ENCODE measurements at regions not wholly inside any gene's neighbourhood (a gene's known extent, or its start where the extent isn't known, plus 50 kb on each side); places are given as distances from the start of the nearest gene placed in this dataset.
"Not testable (repeated sequence)": the region's sequence is repeated elsewhere in the genome, so short reads cannot be mapped to it uniquely, and the experiment has no call there.

DNA sequence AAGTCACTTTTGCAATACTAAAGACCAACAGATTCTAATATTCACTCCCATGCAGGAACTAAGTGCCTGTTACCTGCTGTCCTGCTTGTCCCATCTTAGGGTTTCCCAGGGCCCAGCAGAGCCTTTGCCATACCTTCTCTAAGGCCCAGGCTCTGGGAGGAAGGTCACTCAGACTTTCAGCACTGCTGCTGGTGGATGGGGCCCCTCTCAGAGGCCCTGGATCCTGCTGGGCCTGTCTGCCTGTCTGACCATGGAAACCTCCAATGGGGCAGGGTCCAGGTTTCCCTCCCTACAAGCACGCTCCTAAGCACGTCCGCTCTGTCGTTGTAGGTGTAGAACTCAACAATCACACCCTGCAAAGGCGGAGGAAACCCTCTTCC, 75.1 kb downstream of the RRM2 start:
- TF ChIP-seq, protein P1, sequence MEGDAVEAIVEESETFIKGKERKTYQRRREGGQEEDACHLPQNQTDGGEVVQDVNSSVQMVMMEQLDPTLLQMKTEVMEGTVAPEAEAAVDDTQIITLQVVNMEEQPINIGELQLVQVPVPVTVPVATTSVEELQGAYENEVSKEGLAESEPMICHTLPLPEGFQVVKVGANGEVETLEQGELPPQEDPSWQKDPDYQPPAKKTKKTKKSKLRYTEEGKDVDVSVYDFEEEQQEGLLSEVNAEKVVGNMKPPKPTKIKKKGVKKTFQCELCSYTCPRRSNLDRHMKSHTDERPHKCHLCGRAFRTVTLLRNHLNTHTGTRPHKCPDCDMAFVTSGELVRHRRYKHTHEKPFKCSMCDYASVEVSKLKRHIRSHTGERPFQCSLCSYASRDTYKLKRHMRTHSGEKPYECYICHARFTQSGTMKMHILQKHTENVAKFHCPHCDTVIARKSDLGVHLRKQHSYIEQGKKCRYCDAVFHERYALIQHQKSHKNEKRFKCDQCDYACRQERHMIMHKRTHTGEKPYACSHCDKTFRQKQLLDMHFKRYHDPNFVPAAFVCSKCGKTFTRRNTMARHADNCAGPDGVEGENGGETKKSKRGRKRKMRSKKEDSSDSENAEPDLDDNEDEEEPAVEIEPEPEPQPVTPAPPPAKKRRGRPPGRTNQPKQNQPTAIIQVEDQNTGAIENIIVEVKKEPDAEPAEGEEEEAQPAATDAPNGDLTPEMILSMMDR (IDR thresholded peaks at IDR 0.05; ENCODE audit: control insufficient read depth, insufficient read depth, low read depth, low read length, missing control alignments): no peak

DNA sequence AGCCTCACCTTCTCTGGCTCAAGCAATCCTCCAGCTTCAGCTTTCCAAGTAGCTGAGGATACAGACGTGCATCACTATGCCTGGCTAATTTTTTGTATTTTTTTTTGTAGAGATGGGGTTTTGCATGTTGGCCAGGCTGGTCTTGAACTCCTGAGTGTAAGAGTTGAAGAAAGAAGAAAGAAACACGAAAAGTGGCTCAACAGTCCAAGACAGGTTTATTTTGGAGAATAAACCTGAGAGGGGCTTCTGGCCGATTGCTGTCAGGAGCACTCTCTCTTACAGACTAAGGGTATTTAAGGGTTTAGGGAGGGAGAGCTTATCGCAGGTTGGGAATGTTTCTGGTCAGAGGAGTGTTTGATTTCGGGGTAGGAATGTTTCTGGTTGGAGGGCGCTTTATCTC, 75.9 kb downstream of the RRM2 start:
- not testable (repeated sequence) for H3K4me3 ChIP-seq (ENCODE audit: control insufficient read depth, low read depth, low read length)

More for the DNA sequence above, 75.1 kb downstream of the RRM2 start:
- H3K4me3 ChIP-seq (ENCODE audit: control insufficient read depth, low read depth, low read length): no peak overlapping the region
- no peak for DNase-seq (ENCODE audit: low read depth)

DNA sequence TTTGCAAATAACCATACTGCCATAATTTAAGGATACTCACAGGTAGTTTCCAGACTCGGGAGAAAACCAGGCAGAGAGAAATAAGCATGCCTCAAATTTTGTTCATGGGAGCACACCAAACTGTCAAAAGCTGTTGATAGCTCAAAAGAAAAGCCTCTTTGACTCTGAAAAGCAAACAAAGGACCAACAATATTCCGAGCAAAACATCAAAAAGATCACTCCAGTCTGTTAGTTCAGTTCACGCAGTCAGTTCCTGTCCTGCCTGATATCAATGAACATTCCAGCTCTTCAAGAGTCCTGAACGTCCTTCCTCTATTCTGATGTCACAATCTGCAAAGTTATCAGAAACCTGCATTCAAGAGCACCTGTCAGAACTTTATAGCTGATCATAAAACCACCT, 78.7 kb downstream of the RRM2 start:
- no peak for DNase-seq (ENCODE audit: low read depth)
- H3K4me3 ChIP-seq (ENCODE audit: control insufficient read depth, low read depth, low read length): no peak overlapping the region
- TF ChIP-seq, protein P1 (IDR thresholded peaks at IDR 0.05; ENCODE audit: control insufficient read depth, insufficient read depth, low read depth, low read length, missing control alignments): no peak

More for the DNA sequence above, 75.9 kb downstream of the RRM2 start:
- not testable (repeated sequence) for DNase-seq (ENCODE audit: low read depth)

DNA sequence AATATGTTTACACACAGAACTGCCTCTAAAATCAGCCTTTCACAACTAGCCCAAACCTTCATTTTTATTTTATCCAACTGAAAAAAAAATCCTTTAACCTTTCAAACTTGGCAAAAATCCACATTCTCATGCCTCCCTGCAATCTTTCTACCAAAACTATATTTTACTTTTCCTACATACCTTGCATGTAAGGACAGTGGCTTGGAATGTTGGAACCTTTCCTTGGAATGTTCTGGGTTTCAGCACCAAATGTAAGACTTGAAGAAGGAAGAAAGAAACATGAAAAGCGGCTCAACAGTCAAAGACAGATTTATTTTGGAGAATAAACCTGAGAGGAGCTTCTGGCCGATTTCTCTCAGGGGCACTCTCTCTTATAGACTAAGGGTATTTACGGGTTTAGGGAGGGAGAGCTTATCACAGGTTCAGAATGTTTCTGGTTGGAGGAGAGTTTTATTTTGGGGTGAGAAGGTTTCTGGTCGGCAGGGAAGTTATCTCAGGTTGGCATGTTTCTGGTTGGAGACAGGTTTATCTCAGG, 79.7 kb downstream of the RRM2 start:
- DNase-seq (ENCODE audit: low read depth): no peak
- TF ChIP-seq, protein P1 (IDR thresholded peaks at IDR 0.05; ENCODE audit: control insufficient read depth, insufficient read depth, low read depth, low read length, missing control alignments): no peak

DNA sequence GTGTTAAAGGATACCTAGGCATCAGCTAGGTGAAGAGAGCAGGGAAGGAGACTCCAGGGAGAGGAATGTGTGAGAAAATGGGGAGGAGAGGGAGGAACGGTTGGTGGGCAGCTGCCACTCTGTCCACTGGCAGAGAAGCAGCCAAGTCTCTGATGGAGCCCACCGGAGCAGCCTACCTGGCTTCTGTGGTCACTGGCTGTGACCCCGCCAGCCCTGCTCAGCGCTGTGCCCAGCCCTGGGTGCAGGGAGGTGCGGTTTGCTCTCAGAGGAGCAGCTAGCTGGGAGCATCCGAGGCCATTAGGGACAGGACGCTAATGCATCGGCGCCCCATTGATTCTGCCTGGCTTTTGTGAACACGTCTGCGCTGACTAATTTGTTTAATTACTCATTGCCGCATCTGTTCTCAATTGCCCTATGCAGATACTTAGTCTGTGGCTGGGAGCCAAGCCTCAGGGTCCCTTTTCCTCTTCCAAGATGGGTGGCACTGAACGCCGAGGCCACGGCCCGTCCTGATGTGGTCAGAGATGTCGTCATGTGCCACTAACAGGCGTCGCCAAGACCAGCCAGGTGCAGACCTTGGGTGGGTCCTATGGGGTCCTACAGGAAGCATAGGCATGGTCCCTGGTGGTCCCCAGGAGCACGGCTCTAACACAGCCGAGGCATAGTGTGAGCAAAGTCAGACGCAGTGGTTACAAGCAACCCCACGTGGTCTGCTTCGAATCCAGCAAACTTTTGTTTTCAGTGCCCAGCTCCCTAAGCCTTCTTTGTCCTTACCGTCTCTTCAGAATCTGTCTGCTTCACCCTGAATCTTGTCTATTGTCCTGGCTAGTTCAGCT, 82.0 kb downstream of the RRM2 start:
- TF ChIP-seq, protein P1 (IDR thresholded peaks at IDR 0.05; ENCODE audit: control insufficient read depth, insufficient read depth, low read depth, low read length, missing control alignments): no peak
- DNase-seq (ENCODE audit: low read depth): no peak
- no peak overlapping the region for H3K4me3 ChIP-seq (ENCODE audit: control insufficient read depth, low read depth, low read length)

More for the DNA sequence above, 79.7 kb downstream of the RRM2 start:
- no peak overlapping the region for H3K4me3 ChIP-seq (ENCODE audit: control insufficient read depth, low read depth, low read length)

DNA sequence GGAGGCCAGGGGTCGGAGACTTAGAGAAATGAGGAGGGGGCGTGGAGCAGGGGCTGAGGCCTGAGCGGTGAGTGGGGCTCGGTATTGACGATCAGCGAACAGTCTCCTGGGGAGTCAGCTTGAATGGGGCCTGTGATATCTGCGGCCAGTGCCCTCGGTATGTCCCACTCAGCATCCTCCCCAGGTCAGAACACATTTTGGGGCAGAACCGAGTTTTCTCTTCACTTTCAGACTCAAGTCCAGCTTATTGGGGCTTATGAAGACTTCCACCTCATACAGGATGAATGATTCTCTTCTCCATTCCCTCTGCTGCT, 82.6 kb downstream of the RRM2 start:
- no peak for DNase-seq (ENCODE audit: low read depth)
- TF ChIP-seq, protein P1 (IDR thresholded peaks at IDR 0.05; ENCODE audit: control insufficient read depth, insufficient read depth, low read depth, low read length, missing control alignments): no peak
- no peak overlapping the region for H3K4me3 ChIP-seq (ENCODE audit: control insufficient read depth, low read depth, low read length)

DNA sequence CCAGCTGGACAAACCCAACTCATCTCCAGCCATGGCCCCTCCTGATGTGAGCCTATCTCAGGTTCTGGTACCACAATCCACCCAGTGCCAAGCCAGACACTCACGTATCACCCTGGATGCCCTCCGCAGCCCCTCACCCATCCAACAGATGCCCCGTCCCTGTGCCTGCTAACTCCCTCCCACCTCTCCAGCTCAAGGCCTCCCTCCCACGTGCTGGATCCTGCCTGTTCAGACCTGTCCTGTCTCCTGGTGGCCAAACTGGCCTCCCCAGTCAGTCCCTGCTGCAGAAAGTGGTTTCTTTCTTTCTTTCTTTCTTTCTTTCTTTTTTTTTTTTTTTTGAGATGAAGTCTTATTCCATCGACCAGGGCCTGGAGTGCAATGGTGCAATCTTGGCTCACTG, 86.2 kb downstream of the RRM2 start:
- DNase-seq (ENCODE audit: low read depth): no peak
- TF ChIP-seq, protein P1 (IDR thresholded peaks at IDR 0.05; ENCODE audit: control insufficient read depth, insufficient read depth, low read depth, low read length, missing control alignments): no peak
- no peak overlapping the region for H3K4me3 ChIP-seq (ENCODE audit: control insufficient read depth, low read depth, low read length)

All from AG09309 (cell line).